OCI-M1 (cell line): ENCODE measurements at regions not wholly inside any gene's neighbourhood (a gene's known extent, or its start where the extent isn't known, plus 50 kb on each side); places are given as distances from the start of the nearest gene placed in this dataset.
A peak's percentile ranks its signal among the peaks of the same experiment; 100 is the strongest.
"Not testable (repeated sequence)": the region's sequence is repeated elsewhere in the genome, so short reads cannot be mapped to it uniquely, and the experiment has no call there.

ENCODE experiments used
- DNase-seq: peaks from one replicate; lab custom pipeline; 2025; lab: John Stamatoyannopoulos, UW

- DNase-seq = no peak
Observed at GRCh38 chr11:129637983-129638776, 177.5 kb upstream of the TMEM45B start.

- DNase-seq = no peak
Observed at GRCh38 chr11:129639300-129639699, 176.3 kb upstream of the TMEM45B start.

- no peak for DNase-seq
Observed at GRCh38 chr11:129640671-129641070, 175.0 kb upstream of the TMEM45B start.

- no peak for DNase-seq
Observed at GRCh38 chr11:129643031-129643721, 172.5 kb upstream of the TMEM45B start.

GRCh38 chr11:129644326-129644725, 171.3 kb upstream of the TMEM45B start:
- DNase-seq = no peak

- DNase-seq = no peak
Observed at GRCh38 chr11:129645943-129646342, 169.7 kb upstream of the TMEM45B start.

- not testable (repeated sequence) for DNase-seq
Observed at GRCh38 chr11:129650044-129650443, 165.6 kb upstream of the TMEM45B start.

- no peak for DNase-seq
Observed at GRCh38 chr11:129652835-129653234, 162.8 kb upstream of the TMEM45B start.

- DNase-seq = no peak
Observed at GRCh38 chr11:129655247-129655832, 160.3 kb upstream of the TMEM45B start.

- DNase-seq = no peak
Observed at GRCh38 chr11:129657866-129658525, 157.7 kb upstream of the TMEM45B start.

GRCh38 chr11:129658526-129658867, 157.2 kb upstream of the TMEM45B start:
- no peak for DNase-seq

- DNase-seq = no peak
Observed at GRCh38 chr11:129680907-129681306, 134.7 kb upstream of the TMEM45B start.

GRCh38 chr11:129681344-129682114, 134.1 kb upstream of the TMEM45B start:
- no peak for DNase-seq

- no peak for DNase-seq
Observed at GRCh38 chr11:129686269-129686668, 129.4 kb upstream of the TMEM45B start.

GRCh38 chr11:129691142-129691541, 124.5 kb upstream of the TMEM45B start:
- DNase-seq = no peak

- DNase-seq = no peak
Observed at GRCh38 chr11:129694538-129694937, 121.1 kb upstream of the TMEM45B start.

GRCh38 chr11:129694966-129695365, 120.7 kb upstream of the TMEM45B start:
- DNase-seq = no peak

- DNase-seq = peak; percentile 72
Observed at GRCh38 chr11:129695571-129696308, 119.9 kb upstream of the TMEM45B start.

- DNase-seq = no peak
Observed at GRCh38 chr11:129696309-129696989, 119.2 kb upstream of the TMEM45B start.

GRCh38 chr11:129698212-129698611, 117.4 kb upstream of the TMEM45B start:
- peak; percentile 38 for DNase-seq
